RWPE1 (cell line): ENCODE measurements at regions not wholly inside any gene's neighbourhood (a gene's known extent, or its start where the extent isn't known, plus 50 kb on each side); places are given as distances from the start of the nearest gene placed in this dataset.

Experiments used
- CTCF ChIA-PET: fragments of 350-600 bp; sonication (Branson Sonifier 250); formaldehyde crosslinking; extraction: SDS; loops from one replicate; lab custom pipeline; 2021; lab: Yijun Ruan, JAX
- POLR2A ChIA-PET: fragments of 400-600 bp; formaldehyde crosslinking; extraction: SDS; loops from one replicate; lab custom pipeline; 2020; ENCODE audit warnings: antibody characterized with exemption; ENCODE audit not compliant: low non-redundant PET; lab: Yijun Ruan, JAX
- DNase-seq: peaks from one replicate; pipeline ENCODE4 v3.0.0; 2012; ENCODE audit warnings: low spot score
- H3K27ac ChIP-seq: fragments of 450-650 bp; 2 replicates; pipeline ENCODE4 v1.5.1; 2017
- CTCF ChIP-seq: fragments of 450-650 bp; conservative IDR thresholded peaks from 2 replicates; pipeline ENCODE4 v1.5.1; 2017; ENCODE audit warnings: low read depth, mild to moderate bottlenecking

DNA sequence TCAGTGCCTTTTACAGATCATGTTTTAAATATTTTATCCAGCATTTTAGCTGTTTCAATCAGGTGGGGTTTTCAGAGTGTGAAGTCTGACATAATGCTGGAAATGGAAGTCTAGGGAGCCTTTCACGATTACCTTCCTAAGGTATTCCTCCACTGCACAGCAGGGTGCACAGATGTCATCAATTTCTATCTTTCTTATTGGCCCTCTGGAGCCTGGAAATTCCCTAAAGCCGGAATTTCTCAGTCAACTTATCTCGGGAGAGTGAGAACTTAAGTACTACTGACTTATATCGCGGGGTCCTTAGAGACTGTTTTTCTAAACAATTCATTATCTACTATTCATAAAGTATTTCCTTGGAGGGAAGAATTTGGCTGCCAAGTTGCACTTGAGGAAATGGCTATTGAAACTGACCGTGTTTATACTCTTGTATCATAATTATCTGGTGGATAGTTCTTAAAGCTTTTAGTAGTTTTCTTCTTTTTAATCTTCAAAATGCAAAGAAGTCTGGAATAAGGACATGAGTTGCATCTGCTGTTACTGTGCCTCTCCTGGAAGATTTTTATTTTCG lies 311.8 kb upstream of the B3GALT2 start:
- TF ChIP-seq CTCF, result no peak
- DNase-seq, result no peak
- H3K27ac ChIP-seq, result no peak overlapping the region
- CTCF ChIA-PET, result no interaction called here
- POLR2A ChIA-PET, result no interaction called here

GRCh38 chr1:193494368-193494767 lies 308.0 kb upstream of the B3GALT2 start:
- no peak for DNase-seq
- CTCF ChIA-PET, result no interaction called here
- no peak for TF ChIP-seq CTCF
- no peak overlapping the region for H3K27ac ChIP-seq
- POLR2A ChIA-PET, result no interaction called here

- no peak for TF ChIP-seq CTCF
- H3K27ac ChIP-seq, result no peak overlapping the region
- ChIA-PET POLR2A (interaction anchor here (0.6 kb wide), 1 partner anchor 18 kb away, joined by 5 read pairs; no protein-coding TSS in a partner anchor), CTCF (interaction anchor here (0.6 kb wide), 1 partner anchor 462 kb away, joined by 4 read pairs; no protein-coding TSS in a partner anchor)
- no peak for DNase-seq
Measured at GRCh38 chr1:193489191-193489590, 302.8 kb upstream of the B3GALT2 start.

GRCh38 chr1:193487722-193488121 lies 301.3 kb upstream of the B3GALT2 start:
- POLR2A ChIA-PET, result no interaction called here
- no peak for TF ChIP-seq CTCF
- no peak overlapping the region for H3K27ac ChIP-seq
- CTCF ChIA-PET, result interaction anchor here (0.7 kb wide), 1 partner anchor 1341 kb away, joined by 3 read pairs; no protein-coding TSS in a partner anchor
- DNase-seq, result no peak

DNA sequence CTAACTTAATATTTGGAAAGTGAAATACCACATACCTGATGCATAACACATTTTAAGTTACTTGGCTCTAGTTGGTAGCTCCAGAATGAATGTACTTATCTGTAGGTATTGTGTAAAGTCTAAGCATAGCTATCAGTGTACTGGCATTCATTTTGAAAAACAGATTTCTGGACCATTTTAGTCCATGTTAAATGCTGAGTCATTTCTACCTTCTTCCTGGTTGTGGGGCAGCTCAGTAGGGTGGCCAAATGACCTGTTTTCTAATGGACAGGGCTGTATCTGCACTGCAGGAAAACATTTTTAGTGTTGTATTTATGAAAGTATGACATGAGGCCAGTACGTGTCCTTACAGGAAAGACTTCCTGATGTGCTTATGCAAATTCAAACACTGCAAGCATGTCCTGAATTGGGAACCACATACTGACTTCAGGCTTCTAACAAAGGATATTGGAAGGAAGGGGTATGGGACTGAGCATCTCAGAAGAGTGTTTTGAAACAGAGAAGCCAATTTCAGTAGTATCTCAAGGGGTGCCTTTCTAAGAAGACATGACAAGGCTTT lies 300.3 kb upstream of the B3GALT2 start:
- ChIA-PET CTCF (interaction anchor here (0.6 kb wide), 1 partner anchor 202 kb away, joined by 3 read pairs; no protein-coding TSS in a partner anchor), POLR2A (no interaction called here)
- no peak for TF ChIP-seq CTCF
- no peak overlapping the region for H3K27ac ChIP-seq
- DNase-seq, result no peak

GRCh38 chr1:193480755-193481154 lies 294.3 kb upstream of the B3GALT2 start:
- CTCF ChIA-PET, result no interaction called here
- DNase-seq, result no peak

More at GRCh38 chr1:193480755-193481154, 294.3 kb upstream of the B3GALT2 start:
- TF ChIP-seq CTCF, result no peak
- POLR2A ChIA-PET, result no interaction called here
- H3K27ac ChIP-seq, result no peak overlapping the region
